ENCODE measurements at regions not wholly inside any gene's neighbourhood (a gene's known extent, or its start where the extent isn't known, plus 50 kb on each side); places are given as distances from the start of the nearest gene placed in this dataset.

DNA sequence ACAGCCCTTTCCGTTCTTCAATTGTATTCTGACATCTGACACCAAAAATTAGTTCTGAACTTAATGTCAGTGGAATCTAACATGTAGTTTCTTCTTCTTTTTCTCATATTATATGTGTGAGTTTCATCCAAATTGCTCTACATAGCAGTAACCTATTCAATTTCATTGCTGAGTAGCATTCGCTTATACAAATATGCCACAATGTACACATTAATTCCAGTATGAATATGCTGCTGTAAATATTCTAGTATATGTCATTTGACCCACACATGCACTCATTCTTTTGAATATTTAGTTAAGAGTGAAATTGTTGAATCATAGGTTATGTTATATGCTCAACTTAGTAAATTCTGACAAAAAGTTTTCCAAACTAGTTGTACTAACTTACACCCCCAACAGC is 550.9 kb downstream of the CHSY3 start:
- no peak overlapping the region for H2BK120ac ChIP-seq (ENCODE audit: low read depth, low read length)
- no peak overlapping the region for H4K8ac ChIP-seq (ENCODE audit: low read depth, low read length)
- no peak overlapping the region for H2AK5ac ChIP-seq (ENCODE audit: low read depth, low read length)
- no peak overlapping the region for H3K4ac ChIP-seq (ENCODE audit: low read length)
- H3K79me1 ChIP-seq (ENCODE audit: low read depth, low read length), result no peaks in the 10 kb centered on the region
- H3K4me2 ChIP-seq (ENCODE audit: insufficient read depth, low read length, poor library complexity, severe bottlenecking), result no peak overlapping the region
- no peak overlapping the region for H3K23ac ChIP-seq (ENCODE audit: low read depth, low read length, poor library complexity)
- no peak overlapping the region for H2BK15ac ChIP-seq (ENCODE audit: low read length)
- no peaks in the 10 kb centered on the region for H3K4me1 ChIP-seq (ENCODE audit: control insufficient read depth in 2 of 2, insufficient read depth in 1 of 2, low read depth in 1 of 2, low read length in 2 of 2)
- H3K14ac ChIP-seq (ENCODE audit: low read length), result no peak overlapping the region
- H2BK12ac ChIP-seq (ENCODE audit: low read length), result no peak overlapping the region
- H2AFZ ChIP-seq (ENCODE audit: low read length), result no peak overlapping the region
- no peaks in the 10 kb centered on the region for H3K36me3 ChIP-seq (replicated peaks in 1 of 2; ENCODE audit: control insufficient read depth in 2 of 2, insufficient read depth in 2 of 2, low read length in 2 of 2)
- H2BK5ac ChIP-seq (ENCODE audit: low read length), result no peak overlapping the region
- no peak overlapping the region for H3K27ac ChIP-seq (replicated peaks; ENCODE audit: low read length)
- no peak overlapping the region for H3K4me3 ChIP-seq (ENCODE audit: low read length in 2 of 2)
- no peak overlapping the region for H4K91ac ChIP-seq (ENCODE audit: low read depth, low read length, poor library complexity)
- H3K18ac ChIP-seq (ENCODE audit: low read length), result no peak overlapping the region
- H3K9ac ChIP-seq (ENCODE audit: low read depth, low read length, poor library complexity), result no peak overlapping the region
- no CpG with 5 or more reads among the region's 2 CpGs for WGBS, 2 donors (ENCODE audit: extremely low coverage in 2 of 2, insufficient read length in 2 of 2, insufficient replicate concordance in 1 of 2)
- no peaks in the 10 kb centered on the region for H3K9me3 ChIP-seq (replicated peaks in 1 of 2; ENCODE audit: control insufficient read depth in 2 of 2, insufficient read depth in 1 of 2, low read depth in 1 of 2, low read length in 2 of 2)
- H3K27me3 ChIP-seq (ENCODE audit: control insufficient read depth in 3 of 3, insufficient read depth in 3 of 3, low read depth in 1 of 3, low read length in 3 of 3), result no peaks in the 10 kb centered on the region
- no peak for DNase-seq (ENCODE audit: low spot score)

DNA sequence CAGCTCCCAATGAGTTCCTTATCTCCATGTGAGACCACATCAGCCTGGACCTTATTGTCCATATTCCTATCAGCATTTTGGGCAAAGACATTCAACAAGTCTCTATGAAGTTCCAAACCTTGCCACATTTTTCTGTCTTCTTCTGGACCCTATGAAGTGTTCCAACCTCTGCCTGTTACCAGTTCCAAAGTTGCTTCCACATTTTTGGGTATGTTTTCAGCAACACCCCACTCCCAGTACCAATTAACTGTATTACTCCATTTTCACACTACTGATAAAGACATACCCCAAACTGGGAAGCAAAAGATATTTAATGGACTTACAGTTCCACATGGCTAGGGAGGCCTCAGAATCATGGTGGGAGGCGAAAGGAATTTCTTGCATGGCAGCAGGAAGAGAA is 548.5 kb downstream of the CHSY3 start:
- no peak overlapping the region for H3K23ac ChIP-seq (ENCODE audit: low read depth, low read length, poor library complexity)
- no peak overlapping the region for H2AFZ ChIP-seq (ENCODE audit: low read length)
- no peak overlapping the region for H2BK15ac ChIP-seq (ENCODE audit: low read length)
- no peak overlapping the region for H3K4me2 ChIP-seq (ENCODE audit: insufficient read depth, low read length, poor library complexity, severe bottlenecking)
- no peaks in the 10 kb centered on the region for H3K27me3 ChIP-seq (ENCODE audit: control insufficient read depth in 3 of 3, insufficient read depth in 3 of 3, low read depth in 1 of 3, low read length in 3 of 3)
- H3K14ac ChIP-seq (ENCODE audit: low read length), result no peak overlapping the region
- no peak overlapping the region for H2AK5ac ChIP-seq (ENCODE audit: low read depth, low read length)
- no peak overlapping the region for H2BK12ac ChIP-seq (ENCODE audit: low read length)
- no peak overlapping the region for H3K4me3 ChIP-seq (ENCODE audit: low read length in 2 of 2)
- no peaks in the 10 kb centered on the region for H3K4me1 ChIP-seq (ENCODE audit: control insufficient read depth in 2 of 2, insufficient read depth in 1 of 2, low read depth in 1 of 2, low read length in 2 of 2)
- H2BK120ac ChIP-seq (ENCODE audit: low read depth, low read length), result no peak overlapping the region
- no peak for DNase-seq (ENCODE audit: low spot score)
- H4K8ac ChIP-seq (ENCODE audit: low read depth, low read length), result no peak overlapping the region
- H3K9ac ChIP-seq (ENCODE audit: low read depth, low read length, poor library complexity), result no peak overlapping the region
- no peak overlapping the region for H2BK5ac ChIP-seq (ENCODE audit: low read length)
- WGBS, 2 donors (ENCODE audit: extremely low coverage in 2 of 2, insufficient read length in 2 of 2, insufficient replicate concordance in 1 of 2), result no CpG with 5 or more reads among the region's 1 CpG
- H3K79me1 ChIP-seq (ENCODE audit: low read depth, low read length), result no peaks in the 10 kb centered on the region
- no peaks in the 10 kb centered on the region for H3K36me3 ChIP-seq (replicated peaks in 1 of 2; ENCODE audit: control insufficient read depth in 2 of 2, insufficient read depth in 2 of 2, low read length in 2 of 2)
- H3K4ac ChIP-seq (ENCODE audit: low read length), result no peak overlapping the region
- no peak overlapping the region for H3K27ac ChIP-seq (replicated peaks; ENCODE audit: low read length)
- no peak overlapping the region for H4K91ac ChIP-seq (ENCODE audit: low read depth, low read length, poor library complexity)
- no peaks in the 10 kb centered on the region for H3K9me3 ChIP-seq (replicated peaks in 1 of 2; ENCODE audit: control insufficient read depth in 2 of 2, insufficient read depth in 1 of 2, low read depth in 1 of 2, low read length in 2 of 2)
- no peak overlapping the region for H3K18ac ChIP-seq (ENCODE audit: low read length)

DNA sequence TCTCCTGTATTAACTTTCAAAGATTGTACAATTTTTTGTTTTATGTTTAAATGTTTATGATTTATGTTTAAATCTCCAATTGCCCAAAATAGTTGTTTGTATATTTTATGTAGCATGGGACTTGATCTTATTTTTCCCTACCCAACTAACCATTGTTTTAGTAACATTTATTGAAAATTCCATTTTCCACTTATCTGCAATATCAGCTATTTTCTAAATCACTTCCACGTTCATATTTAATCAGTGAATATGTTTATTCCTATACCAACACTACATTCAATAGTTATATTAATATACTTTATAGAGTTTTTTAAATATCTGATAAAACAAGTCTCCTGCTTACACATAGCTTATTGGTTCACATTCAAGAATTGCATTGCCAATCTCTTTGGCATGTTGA is 532.2 kb downstream of the CHSY3 start:
- H3K36me3 ChIP-seq (replicated peaks in 1 of 2; ENCODE audit: control insufficient read depth in 2 of 2, insufficient read depth in 2 of 2, low read length in 2 of 2), result no peaks in the 10 kb centered on the region
- H2BK12ac ChIP-seq (ENCODE audit: low read length), result no peak overlapping the region
- H3K4me1 ChIP-seq (ENCODE audit: control insufficient read depth in 2 of 2, insufficient read depth in 1 of 2, low read depth in 1 of 2, low read length in 2 of 2), result no peaks in the 10 kb centered on the region
- H4K8ac ChIP-seq (ENCODE audit: low read depth, low read length), result no peak overlapping the region
- no peak overlapping the region for H2AFZ ChIP-seq (ENCODE audit: low read length)
- H2BK120ac ChIP-seq (ENCODE audit: low read depth, low read length), result no peak overlapping the region
- 100% methylated on average over 1 of the region's 1 CpG; no CpG with 5 or more reads in 1 of the 2 donors for WGBS, 2 donors (ENCODE audit: extremely low coverage in 2 of 2, insufficient read length in 2 of 2, insufficient replicate concordance in 1 of 2)
- H3K4ac ChIP-seq (ENCODE audit: low read length), result no peak overlapping the region
- H3K27ac ChIP-seq (replicated peaks; ENCODE audit: low read length), result no peak overlapping the region
- no peaks in the 10 kb centered on the region for H3K27me3 ChIP-seq (ENCODE audit: control insufficient read depth in 3 of 3, insufficient read depth in 3 of 3, low read depth in 1 of 3, low read length in 3 of 3)
- H3K4me3 ChIP-seq (ENCODE audit: low read length in 2 of 2), result no peak overlapping the region
- H3K23ac ChIP-seq (ENCODE audit: low read depth, low read length, poor library complexity), result no peak overlapping the region
- H3K9ac ChIP-seq (ENCODE audit: low read depth, low read length, poor library complexity), result no peak overlapping the region
- no peak overlapping the region for H4K91ac ChIP-seq (ENCODE audit: low read depth, low read length, poor library complexity)
- H3K4me2 ChIP-seq (ENCODE audit: insufficient read depth, low read length, poor library complexity, severe bottlenecking), result no peak overlapping the region
- H2AK5ac ChIP-seq (ENCODE audit: low read depth, low read length), result no peak overlapping the region
- no peak overlapping the region for H2BK5ac ChIP-seq (ENCODE audit: low read length)
- no peak overlapping the region for H3K14ac ChIP-seq (ENCODE audit: low read length)
- H3K79me1 ChIP-seq (ENCODE audit: low read depth, low read length), result no peaks in the 10 kb centered on the region
- H3K9me3 ChIP-seq (replicated peaks in 1 of 2; ENCODE audit: control insufficient read depth in 2 of 2, insufficient read depth in 1 of 2, low read depth in 1 of 2, low read length in 2 of 2), result peaks cover 0 to 9% of the 10 kb centered on the region in 2 donors
- H3K18ac ChIP-seq (ENCODE audit: low read length), result no peak overlapping the region
- DNase-seq (ENCODE audit: low spot score), result no peak
- H2BK15ac ChIP-seq (ENCODE audit: low read length), result no peak overlapping the region

- no peaks in the 10 kb centered on the region for H3K79me1 ChIP-seq (ENCODE audit: low read depth, low read length)
- H3K4ac ChIP-seq (ENCODE audit: low read length), result no peak overlapping the region
- H4K91ac ChIP-seq (ENCODE audit: low read depth, low read length, poor library complexity), result no peak overlapping the region
- H3K9ac ChIP-seq (ENCODE audit: low read depth, low read length, poor library complexity), result no peak overlapping the region
- no peak overlapping the region for H4K8ac ChIP-seq (ENCODE audit: low read depth, low read length)
- no peak overlapping the region for H2BK15ac ChIP-seq (ENCODE audit: low read length)
- H2BK5ac ChIP-seq (ENCODE audit: low read length), result no peak overlapping the region
- no peak overlapping the region for H3K18ac ChIP-seq (ENCODE audit: low read length)
- DNase-seq (ENCODE audit: low spot score), result no peak
- H3K23ac ChIP-seq (ENCODE audit: low read depth, low read length, poor library complexity), result no peak overlapping the region
- H3K27me3 ChIP-seq (ENCODE audit: control insufficient read depth in 3 of 3, insufficient read depth in 3 of 3, low read depth in 1 of 3, low read length in 3 of 3), result no peaks in the 10 kb centered on the region
- H2AFZ ChIP-seq (ENCODE audit: low read length), result no peak overlapping the region
- no CpG with 5 or more reads among the region's 6 CpGs for WGBS, 2 donors (ENCODE audit: extremely low coverage in 2 of 2, insufficient read length in 2 of 2, insufficient replicate concordance in 1 of 2)
- no peak overlapping the region for H3K14ac ChIP-seq (ENCODE audit: low read length)
- H3K4me2 ChIP-seq (ENCODE audit: insufficient read depth, low read length, poor library complexity, severe bottlenecking), result no peak overlapping the region
- no peak overlapping the region for H3K27ac ChIP-seq (replicated peaks; ENCODE audit: low read length)
- no peaks in the 10 kb centered on the region for H3K9me3 ChIP-seq (replicated peaks in 1 of 2; ENCODE audit: control insufficient read depth in 2 of 2, insufficient read depth in 1 of 2, low read depth in 1 of 2, low read length in 2 of 2)
- H3K4me1 ChIP-seq (ENCODE audit: control insufficient read depth in 2 of 2, insufficient read depth in 1 of 2, low read depth in 1 of 2, low read length in 2 of 2), result no peaks in the 10 kb centered on the region
- no peak overlapping the region for H2BK120ac ChIP-seq (ENCODE audit: low read depth, low read length)
- no peak overlapping the region for H3K4me3 ChIP-seq (ENCODE audit: low read length in 2 of 2)
- no peak overlapping the region for H2AK5ac ChIP-seq (ENCODE audit: low read depth, low read length)
- H3K36me3 ChIP-seq (replicated peaks in 1 of 2; ENCODE audit: control insufficient read depth in 2 of 2, insufficient read depth in 2 of 2, low read length in 2 of 2), result no peaks in the 10 kb centered on the region
- H2BK12ac ChIP-seq (ENCODE audit: low read length), result no peak overlapping the region
Measured at GRCh38 chr5:130427222-130427955, 523.1 kb downstream of the CHSY3 start.

All from neuronal stem cell (in vitro differentiated cells).